Subcutaneous abdominal adipose tissue (tissue), 5 donors: ENCODE measurements at regions not wholly inside any gene's neighbourhood (a gene's known extent, or its start where the extent isn't known, plus 50 kb on each side); places are given as distances from the start of the nearest gene placed in this dataset.

Source experiments
- H3K27ac ChIP-seq: one replicate; pipeline ENCODE4 v1.7.0; 2013; ENCODE audit warnings: low read depth, mild to moderate bottlenecking, inconsistent platforms, low read length, moderate library complexity
- H3K27me3 ChIP-seq, 5 donors: one replicate each; pipeline ENCODE4 v1.7.0; 2013; ENCODE audit warnings: low read length in 5 of 5, inconsistent platforms in 1 of 5; ENCODE audit not compliant: control insufficient read depth in 5 of 5, insufficient read depth in 4 of 5
- H3K36me3 ChIP-seq, 5 donors: one replicate each; pipeline ENCODE4 v1.7.0; 2013; ENCODE audit warnings: low read length in 5 of 5; ENCODE audit not compliant: control insufficient read depth in 5 of 5, insufficient read depth in 5 of 5
- H3K4me1 ChIP-seq, 5 donors: one replicate each; pipeline ENCODE4 v1.7.0; 2013; ENCODE audit warnings: low read length in 5 of 5, mild to moderate bottlenecking in 3 of 5, moderate library complexity in 1 of 5; ENCODE audit not compliant: control insufficient read depth in 5 of 5, insufficient read depth in 5 of 5
- H3K4me3 ChIP-seq, 5 donors: one replicate each; pipeline ENCODE4 v1.7.0; 2013; ENCODE audit warnings: low read length in 5 of 5, low read depth in 1 of 5
- H3K9ac ChIP-seq, 5 donors: one replicate each; pipeline ENCODE4 v1.7.0; 2013; ENCODE audit warnings: low read length in 5 of 5, mild to moderate bottlenecking in 4 of 5, moderate library complexity in 3 of 5
- H3K9me3 ChIP-seq, 5 donors: one replicate each; pipeline ENCODE4 v1.7.0; 2013; ENCODE audit warnings: low read length in 5 of 5; ENCODE audit not compliant: control insufficient read depth in 5 of 5
- donor health status: healthy.
- donor health status: healthy.
- donor health status: healthy.
- donor health status: healthy.
- donor health status: healthy.

DNA sequence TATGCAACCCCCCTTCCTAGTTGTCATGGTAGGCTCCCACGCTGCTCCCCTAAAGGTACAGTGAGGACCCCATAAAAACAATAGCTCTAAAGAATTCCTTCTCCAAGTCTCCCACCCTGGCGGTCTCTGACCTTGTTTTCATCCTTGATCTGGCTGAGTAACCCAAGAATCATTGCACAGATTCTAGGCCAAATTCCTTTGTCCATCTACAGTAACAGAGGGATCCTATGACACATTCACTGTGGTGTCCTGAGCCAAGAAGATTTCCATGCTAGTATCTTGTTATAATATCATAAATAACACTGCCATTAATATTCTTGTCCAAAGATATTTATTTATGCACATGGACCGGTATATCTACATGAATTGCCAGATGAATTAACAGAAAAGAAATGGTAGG is 240.2 kb downstream of the CYP26B1 start:
- Histone ChIP-seq H3K27ac (no peak overlapping the region), H3K27me3 (peaks cover 0 to 7% (median 0%) of the 10 kb centered on the region in 5 donors), H3K9me3 (peaks cover 7 to 13% (median 10%) of the 10 kb centered on the region in 5 donors), H3K4me1 (no peaks in the 10 kb centered on the region), H3K9ac (no peak overlapping the region), H3K4me3 (no peak overlapping the region), H3K36me3 (no peaks in the 10 kb centered on the region)

DNA sequence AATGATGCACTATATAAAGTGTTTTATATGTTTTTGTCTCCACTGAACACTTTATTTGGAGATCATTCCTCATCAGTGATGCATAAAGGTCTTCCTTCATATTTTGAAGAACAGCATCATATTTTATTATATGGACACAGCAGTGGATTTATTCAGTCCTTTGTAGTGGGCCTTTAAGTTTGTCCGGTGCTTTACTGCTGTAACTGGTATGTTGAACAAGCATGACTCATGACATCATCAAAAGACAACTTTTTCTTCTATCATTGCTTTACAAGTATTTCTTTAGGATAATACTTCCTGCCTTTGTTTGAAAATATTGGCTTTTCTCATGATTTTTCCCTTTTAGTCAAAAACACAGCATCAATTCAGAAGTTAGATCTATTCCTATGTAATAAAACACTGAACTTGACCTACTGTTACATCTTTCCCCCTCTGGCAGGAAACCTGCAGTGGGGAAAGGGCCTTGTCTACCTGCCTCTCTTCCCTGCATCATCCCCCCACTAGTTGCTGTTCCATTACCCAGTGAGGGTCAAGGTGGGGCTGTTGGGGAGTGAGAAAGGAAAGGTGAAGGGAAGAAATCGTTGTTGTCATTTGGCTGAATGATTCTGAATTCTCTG is 241.2 kb downstream of the CYP26B1 start:
- Histone ChIP-seq H3K4me3 (no peak overlapping the region), H3K9me3 (peaks cover 7 to 13% (median 10%) of the 10 kb centered on the region in 5 donors), H3K27ac (no peak overlapping the region), H3K36me3 (no peaks in the 10 kb centered on the region), H3K4me1 (no peaks in the 10 kb centered on the region), H3K27me3 (peaks cover 0 to 7% (median 0%) of the 10 kb centered on the region in 5 donors), H3K9ac (no peak overlapping the region)

GRCh38 chr2:71905205-71905604 is 242.5 kb downstream of the CYP26B1 start:
- Histone ChIP-seq H3K27me3 (peaks cover 0 to 7% (median 0%) of the 10 kb centered on the region in 5 donors), H3K4me3 (no peak overlapping the region), H3K4me1 (no peaks in the 10 kb centered on the region), H3K9ac (no peak overlapping the region), H3K9me3 (peaks cover 4 to 8% (median 6%) of the 10 kb centered on the region in 5 donors), H3K36me3 (no peaks in the 10 kb centered on the region), H3K27ac (no peak overlapping the region)

GRCh38 chr2:71903841-71904240 is 243.8 kb downstream of the CYP26B1 start:
- H3K27me3 ChIP-seq = peaks cover 0 to 7% (median 0%) of the 10 kb centered on the region in 5 donors
- no peaks in the 10 kb centered on the region for H3K4me1 ChIP-seq
- no peak overlapping the region for H3K27ac ChIP-seq
- H3K4me3 ChIP-seq = no peak overlapping the region
- no peak overlapping the region for H3K9ac ChIP-seq
- H3K36me3 ChIP-seq = no peaks in the 10 kb centered on the region
- H3K9me3 ChIP-seq = peaks cover 0 to under 1% (median 0%) of the 10 kb centered on the region in 5 donors

DNA sequence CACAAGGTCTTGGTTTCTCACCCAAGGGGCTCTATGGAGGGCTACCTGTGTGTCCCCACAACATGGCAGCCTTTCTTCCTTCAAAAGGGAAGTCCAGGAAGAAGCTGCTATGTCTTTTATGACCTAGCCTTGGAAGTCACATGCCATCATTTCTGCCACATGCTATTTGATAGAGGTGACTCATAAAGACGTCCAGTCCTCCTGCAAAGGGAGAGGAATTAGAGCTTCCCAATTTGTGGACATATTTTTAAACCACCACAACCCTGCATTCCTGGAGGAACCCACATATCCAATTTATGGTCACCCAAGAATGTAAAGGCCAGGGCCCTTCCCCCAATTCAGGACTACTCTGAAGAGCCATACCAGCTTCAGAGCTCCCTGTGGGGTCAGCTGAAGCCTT is 246.2 kb downstream of the CYP26B1 start:
- no peaks in the 10 kb centered on the region for H3K9me3 ChIP-seq
- H3K27me3 ChIP-seq = peaks cover 0 to 2% (median 0%) of the 10 kb centered on the region in 5 donors
- no peak overlapping the region for H3K27ac ChIP-seq
- H3K9ac ChIP-seq = no peak overlapping the region
- H3K4me3 ChIP-seq = no peak overlapping the region
- no peaks in the 10 kb centered on the region for H3K36me3 ChIP-seq
- H3K4me1 ChIP-seq = no peaks in the 10 kb centered on the region

- Histone ChIP-seq H3K4me1 (no peaks in the 10 kb centered on the region), H3K9me3 (no peaks in the 10 kb centered on the region), H3K27me3 (peaks cover 0 to 2% (median 0%) of the 10 kb centered on the region in 5 donors), H3K4me3 (no peak overlapping the region), H3K27ac (no peak overlapping the region), H3K36me3 (no peaks in the 10 kb centered on the region), H3K9ac (no peak overlapping the region)
Observed at GRCh38 chr2:71898851-71899681, 248.6 kb downstream of the CYP26B1 start.

DNA sequence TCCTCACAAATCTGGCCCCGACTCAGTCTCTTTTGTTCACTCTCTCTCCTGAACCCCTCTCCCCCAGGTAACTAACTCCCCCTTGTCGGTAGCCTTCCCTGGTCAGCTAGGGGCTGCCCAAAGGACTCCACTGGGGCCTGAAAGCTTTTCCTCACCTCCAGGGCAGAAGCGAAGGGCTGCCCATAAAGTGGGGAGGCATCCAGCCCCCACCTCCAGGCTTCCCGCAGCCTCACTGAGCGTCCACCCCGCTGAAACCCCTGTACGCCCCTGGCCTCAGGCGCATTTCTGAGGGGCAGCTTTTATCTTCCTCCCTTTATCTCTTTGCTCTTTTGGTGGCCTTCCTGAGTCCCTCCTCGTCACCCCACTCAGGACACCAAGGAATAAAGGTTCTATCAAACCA is 249.3 kb downstream of the CYP26B1 start:
- Histone ChIP-seq H3K27me3 (peaks cover 0 to 2% (median 0%) of the 10 kb centered on the region in 5 donors), H3K9ac (no peak overlapping the region)

DNA sequence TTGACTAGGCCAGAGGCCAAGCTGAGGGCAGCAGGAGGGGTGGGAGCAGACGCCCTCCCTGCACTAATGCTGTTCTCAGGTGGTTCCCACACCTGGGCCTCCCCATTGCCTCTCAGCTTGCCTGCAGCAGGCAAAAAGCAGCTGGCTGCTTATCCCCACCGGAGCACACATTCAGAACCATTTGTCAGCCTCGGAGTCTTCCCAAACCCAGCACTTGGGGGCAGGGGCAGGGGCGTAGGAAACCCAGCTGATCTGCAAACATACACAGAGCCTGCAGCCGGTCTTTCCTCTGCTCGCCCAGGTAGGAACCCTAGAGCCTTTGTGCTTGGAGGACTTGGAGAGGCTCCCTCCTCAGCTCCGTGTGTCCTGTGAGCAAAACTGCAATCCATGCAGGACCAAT is 249.8 kb downstream of the CYP26B1 start:
- Histone ChIP-seq H3K9ac (no peak overlapping the region), H3K9me3 (no peaks in the 10 kb centered on the region), H3K27me3 (peaks cover 0 to 2% (median 0%) of the 10 kb centered on the region in 5 donors), H3K4me1 (no peaks in the 10 kb centered on the region), H3K36me3 (no peaks in the 10 kb centered on the region), H3K27ac (no peak overlapping the region), H3K4me3 (no peak overlapping the region)

More for the DNA sequence above, 249.3 kb downstream of the CYP26B1 start:
- H3K27ac ChIP-seq = no peak overlapping the region
- H3K9me3 ChIP-seq = no peaks in the 10 kb centered on the region
- no peaks in the 10 kb centered on the region for H3K4me1 ChIP-seq
- H3K36me3 ChIP-seq = no peaks in the 10 kb centered on the region
- no peak overlapping the region for H3K4me3 ChIP-seq

DNA sequence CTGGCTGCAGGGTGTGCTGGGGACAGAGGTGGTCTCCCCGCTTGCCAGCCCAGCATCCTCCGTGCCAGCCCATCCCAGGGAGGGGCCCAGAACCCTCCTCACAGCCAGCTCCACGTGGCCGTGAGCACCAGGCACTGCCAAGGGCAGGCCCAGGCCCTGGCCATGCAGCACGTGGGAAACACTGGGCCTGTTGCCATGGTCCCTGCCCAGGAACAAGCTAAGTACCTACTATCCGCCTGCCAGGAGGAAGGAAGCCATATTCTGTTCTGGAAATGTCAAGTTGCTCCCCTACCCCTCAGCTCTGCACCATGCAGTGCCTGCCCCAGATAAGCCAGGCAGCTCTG is 250.6 kb downstream of the CYP26B1 start:
- Histone ChIP-seq H3K27me3 (peaks cover 0 to 2% (median 0%) of the 10 kb centered on the region in 5 donors), H3K27ac (no peak overlapping the region), H3K4me1 (no peaks in the 10 kb centered on the region), H3K36me3 (no peaks in the 10 kb centered on the region), H3K9me3 (no peaks in the 10 kb centered on the region), H3K9ac (no peak overlapping the region), H3K4me3 (no peak overlapping the region)

DNA sequence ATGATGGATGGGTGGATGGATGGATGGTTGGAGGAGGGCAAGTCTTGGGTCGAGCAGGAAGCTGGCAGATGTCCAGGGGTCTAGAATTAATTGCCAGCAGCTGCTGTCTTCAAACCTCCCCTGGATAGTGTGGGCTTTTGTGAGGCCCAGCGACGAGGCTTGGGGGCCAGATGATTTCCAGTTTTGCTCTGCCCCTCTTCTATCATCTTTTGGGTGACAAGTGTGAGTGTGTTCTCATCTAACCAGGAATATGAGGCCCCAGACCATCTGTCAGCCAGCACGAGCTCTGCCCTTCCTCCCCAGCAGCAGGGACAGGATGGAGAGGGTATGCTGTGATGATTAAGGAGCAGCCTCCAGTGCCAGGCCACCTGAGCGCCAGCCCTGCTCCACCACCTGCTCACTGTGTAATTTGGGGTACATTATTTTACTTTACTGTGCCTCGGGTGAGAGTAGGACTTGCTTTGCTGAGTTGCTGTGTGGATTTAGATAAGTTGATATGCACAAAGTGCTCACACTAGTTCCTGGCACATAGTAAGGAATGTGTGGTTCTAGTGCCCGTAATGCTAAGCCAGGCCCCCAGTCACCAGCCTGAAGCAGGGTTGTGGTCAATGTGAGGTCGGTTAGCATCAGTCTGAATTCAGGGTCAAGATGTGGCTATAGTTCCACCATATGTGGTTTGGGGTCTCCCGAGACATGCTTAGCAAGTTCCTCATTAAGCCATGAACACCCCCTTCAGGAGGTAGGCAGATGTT is 251.1 kb downstream of the CYP26B1 start:
- Histone ChIP-seq H3K36me3 (no peaks in the 10 kb centered on the region), H3K4me1 (no peaks in the 10 kb centered on the region), H3K27me3 (peaks cover 0 to 2% (median 0%) of the 10 kb centered on the region in 5 donors), H3K9ac (no peak overlapping the region), H3K9me3 (no peaks in the 10 kb centered on the region), H3K27ac (no peak overlapping the region), H3K4me3 (no peak overlapping the region)
